Jurkat, Clone E6-1 (cell line): ENCODE measurements at regions not wholly inside any gene's neighbourhood (a gene's known extent, or its start where the extent isn't known, plus 50 kb on each side); places are given as distances from the start of the nearest gene placed in this dataset.
A peak's percentile ranks its signal among the peaks of the same experiment; 100 is the strongest.

Experiments
- DNase-seq: peaks from one replicate; pipeline ENCODE4 v3.0.0-alpha.2; 2011; ENCODE audit warnings: low read depth, low spot score
- H3K4me3 ChIP-seq: 2 replicates; pipeline ENCODE4 v1.5.1; 2011; ENCODE audit warnings: mild to moderate bottlenecking, low read length, control low read depth, moderate library complexity

GRCh38 chr3:83500422-83500821, 1458.4 kb upstream of the CADM2 start:
- H3K4me3 ChIP-seq: no peak overlapping the region
- no peak for DNase-seq

GRCh38 chr3:83500931-83501330, 1457.9 kb upstream of the CADM2 start:
- H3K4me3 ChIP-seq: no peak overlapping the region
- no peak for DNase-seq

GRCh38 chr3:83513051-83513450, 1445.7 kb upstream of the CADM2 start:
- H3K4me3 ChIP-seq: no peak overlapping the region
- peak; percentile 85 for DNase-seq

GRCh38 chr3:83513677-83514076, 1445.1 kb upstream of the CADM2 start:
- DNase-seq: no peak

GRCh38 chr3:83514130-83514914, 1444.5 kb upstream of the CADM2 start:
- DNase-seq: no peak

More at GRCh38 chr3:83513677-83514076, 1445.1 kb upstream of the CADM2 start:
- H3K4me3 ChIP-seq: no peak overlapping the region

GRCh38 chr3:83515123-83515522, 1443.7 kb upstream of the CADM2 start:
- no peak overlapping the region for H3K4me3 ChIP-seq
- no peak for DNase-seq

More at GRCh38 chr3:83514130-83514914, 1444.5 kb upstream of the CADM2 start:
- H3K4me3 ChIP-seq: no peak overlapping the region

- no peak overlapping the region for H3K4me3 ChIP-seq
- peak; percentile 91 for DNase-seq
These were observed 1435.2 kb upstream of the CADM2 start for GRCh38 chr3:83523470-83524073.

GRCh38 chr3:83524901-83525300, 1433.9 kb upstream of the CADM2 start:
- DNase-seq: no peak

GRCh38 chr3:83559082-83559481, 1399.7 kb upstream of the CADM2 start:
- H3K4me3 ChIP-seq: no peak overlapping the region
- no peak for DNase-seq

More at GRCh38 chr3:83524901-83525300, 1433.9 kb upstream of the CADM2 start:
- no peak overlapping the region for H3K4me3 ChIP-seq

- H3K4me3 ChIP-seq: no peak overlapping the region
- no peak for DNase-seq
These were observed 1390.9 kb upstream of the CADM2 start for GRCh38 chr3:83567935-83568334.

GRCh38 chr3:83581546-83581945, 1377.2 kb upstream of the CADM2 start:
- no peak overlapping the region for H3K4me3 ChIP-seq

GRCh38 chr3:83601704-83602103, 1357.1 kb upstream of the CADM2 start:
- no peak overlapping the region for H3K4me3 ChIP-seq
- no peak for DNase-seq

More at GRCh38 chr3:83581546-83581945, 1377.2 kb upstream of the CADM2 start:
- DNase-seq: no peak

GRCh38 chr3:83622526-83622925, 1336.3 kb upstream of the CADM2 start:
- no peak overlapping the region for H3K4me3 ChIP-seq
- no peak for DNase-seq

GRCh38 chr3:83625261-83625660, 1333.5 kb upstream of the CADM2 start:
- no peak for DNase-seq
- no peak overlapping the region for H3K4me3 ChIP-seq

- no peak overlapping the region for H3K4me3 ChIP-seq
These were observed 1330.3 kb upstream of the CADM2 start for GRCh38 chr3:83628471-83628870.

GRCh38 chr3:83632526-83632925, 1326.3 kb upstream of the CADM2 start:
- no peak for DNase-seq
- H3K4me3 ChIP-seq: no peak overlapping the region

More at GRCh38 chr3:83628471-83628870, 1330.3 kb upstream of the CADM2 start:
- no peak for DNase-seq

- DNase-seq: no peak
- no peak overlapping the region for H3K4me3 ChIP-seq
These were observed 1325.0 kb upstream of the CADM2 start for GRCh38 chr3:83633758-83634157.

- DNase-seq: no peak
- no peak overlapping the region for H3K4me3 ChIP-seq
These were observed 1309.1 kb upstream of the CADM2 start for GRCh38 chr3:83649692-83650091.

- H3K4me3 ChIP-seq: no peak overlapping the region
These were observed 1303.7 kb upstream of the CADM2 start for GRCh38 chr3:83655083-83655482.

GRCh38 chr3:83662381-83662960, 1296.3 kb upstream of the CADM2 start:
- H3K4me3 ChIP-seq: no peak overlapping the region
- no peak for DNase-seq

More at GRCh38 chr3:83655083-83655482, 1303.7 kb upstream of the CADM2 start:
- no peak for DNase-seq
